GM18867 (cell line): ENCODE measurements at regions not wholly inside any gene's neighbourhood (a gene's known extent, or its start where the extent isn't known, plus 50 kb on each side); places are given as distances from the start of the nearest gene placed in this dataset.

Source experiments
- ATAC-seq: cut with Tn5 transposase; IDR thresholded peaks from one replicate; pipeline ENCODE4 v1.9.1; 2021; ENCODE audit warnings: mild to moderate bottlenecking, moderate library complexity; ENCODE audit not compliant: unreplicated experiment

- no peak for ATAC-seq
These were observed 101.5 kb upstream of the SHH start for GRCh38 chr7:155913719-155914118.

- ATAC-seq, result no peak
These were observed 101.0 kb upstream of the SHH start for GRCh38 chr7:155913291-155913690.

- no peak for ATAC-seq
These were observed 99.3 kb upstream of the SHH start for GRCh38 chr7:155911471-155912105.

GRCh38 chr7:155908385-155908784, 96.1 kb upstream of the SHH start:
- ATAC-seq, result no peak

GRCh38 chr7:155907450-155908200, 95.4 kb upstream of the SHH start:
- ATAC-seq, result no peak

GRCh38 chr7:155901176-155901575, 88.9 kb upstream of the SHH start:
- no peak for ATAC-seq

GRCh38 chr7:155899596-155899995, 87.3 kb upstream of the SHH start:
- ATAC-seq, result no peak

- no peak for ATAC-seq
These were observed 85.6 kb upstream of the SHH start for GRCh38 chr7:155897758-155898386.

GRCh38 chr7:155896531-155897263, 84.4 kb upstream of the SHH start:
- ATAC-seq, result no peak

GRCh38 chr7:155893664-155894063, 81.4 kb upstream of the SHH start:
- no peak for ATAC-seq

- ATAC-seq, result no peak
These were observed 80.9 kb upstream of the SHH start for GRCh38 chr7:155893176-155893575.

- no peak for ATAC-seq
These were observed 77.6 kb upstream of the SHH start for GRCh38 chr7:155889636-155890511.

- ATAC-seq, result no peak
These were observed 74.9 kb upstream of the SHH start for GRCh38 chr7:155887174-155887525.

- ATAC-seq, result no peak
These were observed 74.3 kb upstream of the SHH start for GRCh38 chr7:155886391-155887173.

GRCh38 chr7:155885167-155886155, 73.2 kb upstream of the SHH start:
- no peak for ATAC-seq

- no peak for ATAC-seq
These were observed 72.2 kb upstream of the SHH start for GRCh38 chr7:155884225-155885166.

GRCh38 chr7:155883491-155884224, 71.4 kb upstream of the SHH start:
- ATAC-seq, result no peak
